HEK293T (cell line): ENCODE measurements at regions not wholly inside any gene's neighbourhood (a gene's known extent, or its start where the extent isn't known, plus 50 kb on each side); places are given as distances from the start of the nearest gene placed in this dataset.

Experiments used
- CTBP1 ChIP-seq: fragments of 450-650 bp; IDR thresholded peaks from 2 replicates; pipeline ENCODE4 v1.6.1; 2016; ENCODE audit warnings: borderline replicate concordance
- FOXM1 ChIP-seq: fragments of 450-650 bp; IDR thresholded peaks from 2 replicates; pipeline ENCODE4 v1.6.1; 2017; ENCODE audit warnings: mild to moderate bottlenecking, borderline replicate concordance
- SUZ12 ChIP-seq: fragments of 450-650 bp; IDR thresholded peaks from 2 replicates; pipeline ENCODE4 v1.6.1; 2016; ENCODE audit warnings: mild to moderate bottlenecking

GRCh38 chr18:45521777-45522176 lies 93.5 kb upstream of the SLC14A2 start:
- TF ChIP-seq FOXM1 (no peak), SUZ12 (no peak), CTBP1 (no peak)
